Fibroblast of the aortic adventitia (primary cell): ENCODE measurements at regions not wholly inside any gene's neighbourhood (a gene's known extent, or its start where the extent isn't known, plus 50 kb on each side); places are given as distances from the start of the nearest gene placed in this dataset.

ENCODE experiments used
- small RNA-seq: library from RNA; depleted of rRNA; stranded (forward); fragments of <200 nt; gene quantifications from one replicate; pipeline ENCODE3, GENCODE V24; 2012

Small RNA genes lying in the stretch of these regions (small RNA-seq; reads per million reads assigned to genes)
- 11.7 reads per million, percentile 94 among the genes with 10 or more reads in this experiment for gene MIR148A
